ENCODE measurements at regions not wholly inside any gene's neighbourhood (a gene's known extent, or its start where the extent isn't known, plus 50 kb on each side); places are given as distances from the start of the nearest gene placed in this dataset.
"Not testable (repeated sequence)": the region's sequence is repeated elsewhere in the genome, so short reads cannot be mapped to it uniquely, and the experiment has no call there.

- no peaks in the 10 kb centered on the region for H3K4me1 ChIP-seq (ENCODE audit: low read depth, poor library complexity, severe bottlenecking)
- no peak for TF ChIP-seq CTCF (conservative IDR thresholded peaks at IDR 0.05; ENCODE audit: low read depth, low read length)
- no peaks in the 10 kb centered on the region for H3K36me3 ChIP-seq (ENCODE audit: insufficient read depth)
- H3K79me2 ChIP-seq (ENCODE audit: insufficient read depth, low read depth) = no peaks in the 10 kb centered on the region
- no peak overlapping the region for H3K9ac ChIP-seq
- H3K4me2 ChIP-seq = no peak overlapping the region
- H4K20me1 ChIP-seq (ENCODE audit: insufficient read depth) = no peaks in the 10 kb centered on the region
- no peaks in the 10 kb centered on the region for H3K27me3 ChIP-seq (ENCODE audit: insufficient read depth, low read depth)
- H3K4me3 ChIP-seq (IDR thresholded peaks at IDR 0.05; ENCODE audit: insufficient read depth, low read depth, low read length) = no peak overlapping the region
- H2AFZ ChIP-seq (ENCODE audit: low read depth) = no peak overlapping the region
- no peak overlapping the region for H3K27ac ChIP-seq
Observed at GRCh38 chr22:22057617-22058378, 75.2 kb upstream of the TOP3B start.

GRCh38 chr22:22056809-22057594 is 74.4 kb upstream of the TOP3B start:
- not testable (repeated sequence) for H4K20me1 ChIP-seq (ENCODE audit: insufficient read depth); H3K36me3 ChIP-seq (ENCODE audit: insufficient read depth); H3K9ac ChIP-seq; H3K4me2 ChIP-seq; H3K79me2 ChIP-seq (ENCODE audit: insufficient read depth, low read depth); H3K27me3 ChIP-seq (ENCODE audit: insufficient read depth, low read depth); H3K27ac ChIP-seq; H3K4me3 ChIP-seq (IDR thresholded peaks at IDR 0.05; ENCODE audit: insufficient read depth, low read depth, low read length); H2AFZ ChIP-seq (ENCODE audit: low read depth); H3K4me1 ChIP-seq (ENCODE audit: low read depth, poor library complexity, severe bottlenecking)

GRCh38 chr22:22052548-22053139 is 70.1 kb upstream of the TOP3B start:
- not testable (repeated sequence) for H3K36me3 ChIP-seq (ENCODE audit: insufficient read depth); H3K27ac ChIP-seq; H3K9ac ChIP-seq; H3K4me1 ChIP-seq (ENCODE audit: low read depth, poor library complexity, severe bottlenecking); H3K79me2 ChIP-seq (ENCODE audit: insufficient read depth, low read depth); H3K27me3 ChIP-seq (ENCODE audit: insufficient read depth, low read depth); H2AFZ ChIP-seq (ENCODE audit: low read depth); H3K4me3 ChIP-seq (IDR thresholded peaks at IDR 0.05; ENCODE audit: insufficient read depth, low read depth, low read length); H3K4me2 ChIP-seq; H4K20me1 ChIP-seq (ENCODE audit: insufficient read depth)

- not testable (repeated sequence) for H3K4me2 ChIP-seq; H3K27me3 ChIP-seq (ENCODE audit: insufficient read depth, low read depth)
Observed at GRCh38 chr22:22051032-22051431, 68.4 kb upstream of the TOP3B start.

GRCh38 chr22:22050141-22050775 is 67.7 kb upstream of the TOP3B start:
- Histone ChIP-seq H3K4me1 (ENCODE audit: low read depth, poor library complexity, severe bottlenecking) (no peaks in the 10 kb centered on the region), H3K9ac (no peak overlapping the region), H2AFZ (ENCODE audit: low read depth) (no peak overlapping the region), H3K79me2 (ENCODE audit: insufficient read depth, low read depth) (no peaks in the 10 kb centered on the region), H3K27me3 (ENCODE audit: insufficient read depth, low read depth) (no peaks in the 10 kb centered on the region), H4K20me1 (ENCODE audit: insufficient read depth) (no peaks in the 10 kb centered on the region), H3K27ac (no peak overlapping the region), H3K36me3 (ENCODE audit: insufficient read depth) (no peaks in the 10 kb centered on the region), H3K4me2 (no peak overlapping the region), H3K4me3 (IDR thresholded peaks at IDR 0.05; ENCODE audit: insufficient read depth, low read depth, low read length) (no peak overlapping the region)
- TF ChIP-seq CTCF (conservative IDR thresholded peaks at IDR 0.05; ENCODE audit: low read depth, low read length) = no peak

More at GRCh38 chr22:22051032-22051431, 68.4 kb upstream of the TOP3B start:
- H2AFZ ChIP-seq (ENCODE audit: low read depth); H4K20me1 ChIP-seq (ENCODE audit: insufficient read depth); H3K27ac ChIP-seq; H3K4me1 ChIP-seq (ENCODE audit: low read depth, poor library complexity, severe bottlenecking); H3K4me3 ChIP-seq (IDR thresholded peaks at IDR 0.05; ENCODE audit: insufficient read depth, low read depth, low read length); H3K36me3 ChIP-seq (ENCODE audit: insufficient read depth); H3K79me2 ChIP-seq (ENCODE audit: insufficient read depth, low read depth); H3K9ac ChIP-seq: not testable (repeated sequence)
